ENCODE measurements at regions not wholly inside any gene's neighbourhood (a gene's known extent, or its start where the extent isn't known, plus 50 kb on each side); places are given as distances from the start of the nearest gene placed in this dataset.

- TF ChIP-seq POLR2AphosphoS5 (IDR thresholded peaks at IDR 0.05) (no peak), POLR2A (IDR thresholded peaks at IDR 0.05) (no peak), CTCF (IDR thresholded peaks at IDR 0.05) (no peak), EP300 (IDR thresholded peaks at IDR 0.05) (no peak)
Observed at GRCh38 chr13:78958006-78958405, 299.1 kb upstream of the OBI1 start.

Measured in gastroesophageal sphincter (tissue), 3 donors.